HG03378 (cell line): ENCODE measurements at regions not wholly inside any gene's neighbourhood (a gene's known extent, or its start where the extent isn't known, plus 50 kb on each side); places are given as distances from the start of the nearest gene placed in this dataset.

Experiments used
- ATAC-seq: cut with Tn5 transposase; IDR thresholded peaks from one replicate; pipeline ENCODE4 v1.9.1; 2021; ENCODE audit warnings: mild to moderate bottlenecking, moderate library complexity; ENCODE audit not compliant: unreplicated experiment

- ATAC-seq = no peak
These were observed 122.5 kb upstream of the ETS2 start for GRCh38 chr21:38683222-38683621.

GRCh38 chr21:38688068-38688467, 117.7 kb upstream of the ETS2 start:
- ATAC-seq = no peak

- ATAC-seq = no peak
These were observed 114.1 kb upstream of the ETS2 start for GRCh38 chr21:38691631-38692030.

DNA sequence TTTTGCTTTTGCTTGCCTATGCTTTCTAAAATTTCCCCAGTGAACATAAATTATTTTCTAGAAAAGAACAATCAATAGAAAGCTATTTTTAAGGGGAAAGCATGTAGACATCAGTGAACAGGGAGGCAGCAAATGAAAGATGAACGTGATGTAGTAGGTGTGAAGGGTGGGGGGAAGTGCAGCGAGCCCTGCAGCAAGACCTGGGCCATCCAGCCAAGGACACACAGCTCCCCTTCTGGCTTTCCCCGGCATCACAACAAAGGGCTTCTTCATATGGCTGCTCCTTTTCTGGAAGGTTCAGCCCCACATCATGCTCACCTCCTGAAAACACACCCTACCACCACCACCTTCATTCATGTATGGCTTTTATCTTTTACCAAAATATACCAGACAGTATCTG, 109.2 kb upstream of the ETS2 start:
- no peak for ATAC-seq

- no peak for ATAC-seq
These were observed 106.7 kb upstream of the ETS2 start for GRCh38 chr21:38699048-38699447.

GRCh38 chr21:38702196-38702595, 103.5 kb upstream of the ETS2 start:
- no peak for ATAC-seq

- ATAC-seq = no peak
These were observed 95.9 kb upstream of the ETS2 start for GRCh38 chr21:38709876-38710275.

DNA sequence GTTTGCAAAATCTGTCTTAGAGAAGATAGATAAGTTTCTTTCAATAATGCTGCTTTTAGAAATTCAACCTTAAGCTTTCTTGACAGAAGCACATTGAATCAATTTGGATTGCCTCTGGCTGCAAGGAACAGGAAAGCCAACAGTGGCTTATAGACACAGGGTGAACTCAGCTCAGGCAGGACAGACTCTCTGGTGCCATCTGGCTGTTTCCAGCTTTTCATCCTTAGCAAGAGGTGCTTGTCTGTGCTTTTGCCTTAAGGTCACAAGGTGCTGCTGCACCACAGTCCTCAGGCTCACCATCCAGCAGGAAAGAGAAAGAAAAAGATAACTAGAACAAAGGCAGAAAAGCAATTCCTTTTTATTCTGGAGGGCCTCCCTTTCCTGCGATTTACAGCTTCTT, 93.7 kb upstream of the ETS2 start:
- no peak for ATAC-seq

DNA sequence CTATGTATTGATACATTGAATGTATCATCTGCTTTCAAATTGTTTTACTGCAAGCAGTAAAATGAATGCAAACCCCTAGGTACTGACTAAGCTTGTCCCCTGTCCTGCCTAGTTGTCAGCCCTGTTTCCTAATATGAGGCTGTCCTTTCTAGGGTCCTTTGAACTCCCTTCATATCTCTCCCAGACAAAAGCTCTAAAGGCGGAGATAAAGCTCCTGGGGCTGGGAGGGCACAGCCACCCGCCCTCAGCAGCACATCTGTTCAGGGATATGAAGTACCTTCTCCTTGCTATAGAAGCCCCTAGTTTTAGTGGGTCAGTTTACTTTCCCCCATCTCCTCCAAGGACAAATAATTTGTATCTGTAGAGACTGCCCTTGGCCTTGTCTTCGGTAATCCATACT, 93.1 kb upstream of the ETS2 start:
- no peak for ATAC-seq

DNA sequence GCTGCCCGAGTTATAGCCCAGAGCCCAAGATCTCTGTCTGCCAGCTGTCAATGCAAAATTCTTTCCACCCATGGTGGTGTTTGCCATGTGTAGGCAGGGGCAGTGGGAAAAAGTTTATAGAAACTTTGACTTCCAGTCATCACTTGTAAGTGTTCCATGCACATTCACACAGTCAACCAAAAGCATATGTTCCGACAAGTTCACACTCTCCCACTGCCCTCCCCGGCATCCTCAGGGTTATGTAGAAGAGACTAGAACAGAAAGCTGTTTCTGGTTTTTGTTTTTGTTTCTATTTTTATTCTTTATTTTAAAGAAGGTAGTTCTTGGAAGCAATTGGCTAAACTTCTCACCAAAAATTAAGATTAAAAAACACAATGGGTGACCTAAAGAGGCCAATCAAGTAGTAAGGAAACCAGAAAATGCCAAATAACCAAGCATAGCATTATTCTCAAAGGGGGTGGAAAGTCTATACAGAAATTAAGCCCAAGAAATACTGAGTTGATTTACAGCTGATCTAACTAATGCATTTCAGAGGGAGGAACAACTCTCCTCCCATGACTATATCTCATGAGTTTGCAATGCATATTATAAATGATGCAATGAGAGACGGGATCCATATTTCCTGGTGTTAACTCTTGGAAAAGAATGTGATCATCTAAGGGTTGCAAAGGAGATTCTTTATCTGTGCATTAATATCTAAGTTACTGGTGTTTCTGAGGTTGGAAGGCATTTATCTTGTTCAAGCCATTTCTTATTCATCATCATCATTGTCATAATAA, 91.5 kb upstream of the ETS2 start:
- no peak for ATAC-seq

DNA sequence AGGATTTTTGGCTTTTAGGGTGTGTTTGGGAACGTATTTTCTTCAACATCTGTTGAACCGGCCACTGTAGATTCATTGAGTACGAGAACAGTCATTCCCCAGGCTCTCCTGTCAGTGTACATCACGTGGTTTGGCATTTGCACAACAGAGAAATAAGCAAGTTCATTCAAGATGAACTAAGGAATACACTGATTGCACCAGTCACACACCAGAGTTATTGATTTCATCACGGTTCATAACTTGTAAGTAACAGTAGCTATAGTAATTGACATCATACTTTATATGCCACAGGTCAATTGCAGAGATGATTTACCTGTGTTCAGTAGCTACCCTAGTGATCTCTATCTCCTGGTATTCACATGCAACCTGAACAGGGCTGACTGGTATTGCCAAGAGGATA, 90.7 kb upstream of the ETS2 start:
- ATAC-seq = no peak

DNA sequence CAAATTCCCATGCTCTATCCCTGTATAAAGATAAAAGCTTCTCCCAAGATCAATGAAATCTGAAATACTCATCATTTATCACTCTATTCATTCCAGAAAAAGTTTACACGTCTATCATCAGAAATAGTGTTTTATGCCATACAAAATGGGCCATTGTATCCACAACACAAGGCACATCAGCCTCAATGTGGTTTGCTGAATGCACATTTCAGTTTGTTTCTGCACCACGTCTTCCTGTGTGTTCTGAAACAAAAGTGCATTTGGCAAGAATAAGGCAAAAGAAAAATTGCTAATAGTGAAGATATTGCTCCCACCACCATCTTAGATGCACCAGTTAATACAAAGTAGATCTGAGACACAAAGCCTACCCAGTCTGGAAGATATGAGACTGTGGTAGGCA, 89.6 kb upstream of the ETS2 start:
- no peak for ATAC-seq

DNA sequence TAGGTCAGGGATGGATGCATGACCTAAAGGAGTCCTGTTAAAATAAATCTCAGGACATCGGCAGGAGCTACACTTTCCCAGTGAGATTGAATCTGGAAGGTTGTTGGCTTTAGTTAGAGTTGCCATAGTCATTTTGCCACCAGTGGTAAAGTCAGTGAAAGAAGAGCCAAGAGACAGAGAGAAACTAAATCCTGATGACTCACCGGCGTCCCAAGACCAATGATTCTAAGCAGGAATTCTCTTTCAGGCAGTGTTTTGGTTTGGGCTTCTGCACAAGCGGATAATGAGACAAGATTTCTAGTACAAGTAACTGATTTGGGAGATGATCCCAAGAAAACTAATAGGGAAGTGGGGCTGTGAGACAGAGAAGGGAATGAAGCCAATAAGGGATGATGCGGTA, 88.8 kb upstream of the ETS2 start:
- ATAC-seq = no peak

DNA sequence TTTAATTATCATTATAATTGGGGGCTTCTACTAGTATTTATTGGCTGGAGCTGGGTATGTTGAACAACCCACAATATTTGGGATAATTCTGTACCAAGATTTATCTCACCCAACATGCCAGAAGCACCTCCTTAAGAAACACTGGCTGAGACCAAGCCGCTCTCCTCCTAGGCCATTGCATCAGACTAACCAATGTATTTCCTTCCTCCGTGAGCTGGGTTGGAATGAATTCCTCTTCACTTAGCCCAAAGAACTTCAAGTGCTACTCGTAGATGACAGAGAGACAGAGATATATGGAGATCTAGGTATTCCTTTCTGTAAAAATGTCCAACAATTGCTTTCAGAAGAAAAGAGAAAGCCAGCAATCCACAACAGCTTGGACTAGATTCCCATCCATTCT, 87.2 kb upstream of the ETS2 start:
- ATAC-seq = no peak

- ATAC-seq = no peak
These were observed 85.7 kb upstream of the ETS2 start for GRCh38 chr21:38720074-38720473.

GRCh38 chr21:38721055-38721454, 84.7 kb upstream of the ETS2 start:
- ATAC-seq = no peak

DNA sequence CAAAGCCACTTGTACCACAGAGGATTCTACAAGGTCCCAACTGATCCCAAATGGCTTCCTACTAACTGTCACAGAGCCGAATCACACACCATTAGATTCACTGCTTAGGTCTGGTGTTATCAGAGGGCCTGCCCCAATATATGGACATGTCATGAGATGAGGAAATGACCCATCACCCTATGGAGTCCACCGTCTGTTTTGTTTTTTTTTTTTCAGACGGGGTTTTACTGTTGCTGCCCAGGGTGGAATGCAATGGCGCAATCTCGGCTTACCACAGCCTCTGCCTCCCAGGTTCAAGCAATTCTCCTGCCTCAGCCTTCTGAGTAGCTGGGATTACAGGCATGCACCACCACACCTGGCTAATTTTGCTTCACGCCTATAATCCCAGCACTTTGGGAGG, 83.8 kb upstream of the ETS2 start:
- no peak for ATAC-seq

DNA sequence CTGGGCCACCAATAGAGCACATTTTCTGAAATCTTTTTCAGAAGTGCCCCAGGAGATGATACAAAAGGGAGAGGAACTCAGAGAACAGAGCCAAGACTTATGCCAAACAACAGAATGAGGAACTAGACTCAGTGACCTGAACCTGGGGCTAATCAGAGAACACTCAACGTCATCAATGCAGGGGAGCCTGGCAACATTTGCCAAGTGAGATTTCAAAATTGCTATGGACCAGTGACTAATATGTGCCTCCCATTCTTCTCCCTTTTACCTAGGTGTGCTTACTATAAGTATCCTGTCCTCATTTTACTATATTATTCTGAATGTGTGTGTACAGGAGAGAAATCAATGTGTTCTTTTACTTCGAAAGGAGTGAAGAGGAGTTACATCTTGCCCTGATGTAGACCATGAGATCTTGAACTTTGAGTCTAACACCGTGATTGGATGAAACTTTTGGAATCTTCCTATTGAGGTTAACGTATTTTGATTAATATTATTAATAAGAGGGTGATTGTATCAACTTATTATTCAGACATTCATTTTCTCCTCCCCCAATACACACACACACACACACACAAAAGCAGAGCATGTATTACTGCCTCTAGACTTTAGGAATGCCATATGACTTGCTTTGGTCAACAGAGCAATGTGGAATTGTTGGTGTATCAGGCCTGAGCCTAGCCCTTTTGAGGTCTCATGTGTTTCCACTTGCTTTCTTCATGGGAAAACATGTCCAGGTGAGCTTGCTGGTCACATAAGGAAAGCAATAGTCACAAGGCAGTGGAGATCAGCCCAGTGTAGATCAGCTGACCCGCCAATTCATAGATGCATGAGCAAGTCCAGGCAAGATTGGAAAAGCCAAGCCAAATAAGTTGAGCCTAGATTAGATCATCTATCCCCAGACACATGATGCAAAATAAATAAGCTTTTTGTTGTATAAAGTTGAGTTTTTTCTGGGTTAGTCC, 80.3 kb upstream of the ETS2 start:
- ATAC-seq = no peak

DNA sequence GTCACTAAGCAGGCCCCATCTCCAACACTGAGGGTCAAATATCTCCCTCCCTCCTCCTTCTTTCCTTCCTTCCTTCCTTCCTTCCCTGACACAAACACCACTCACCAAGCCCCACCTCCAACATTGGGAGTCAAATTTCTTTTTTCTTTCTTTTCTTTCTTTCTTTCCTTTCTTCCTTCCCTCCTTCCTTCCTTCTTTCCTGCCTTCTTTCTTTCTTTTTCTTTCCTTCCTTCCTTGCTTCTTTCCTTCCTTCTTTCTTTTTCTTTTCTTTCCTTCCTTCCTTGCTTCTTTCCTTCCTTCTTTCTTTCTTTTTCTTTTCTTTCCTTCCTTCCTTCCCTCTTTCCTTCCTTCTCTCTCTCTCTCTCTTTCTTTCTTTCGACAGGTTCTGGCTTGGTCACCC, 79.2 kb upstream of the ETS2 start:
- ATAC-seq = no peak

DNA sequence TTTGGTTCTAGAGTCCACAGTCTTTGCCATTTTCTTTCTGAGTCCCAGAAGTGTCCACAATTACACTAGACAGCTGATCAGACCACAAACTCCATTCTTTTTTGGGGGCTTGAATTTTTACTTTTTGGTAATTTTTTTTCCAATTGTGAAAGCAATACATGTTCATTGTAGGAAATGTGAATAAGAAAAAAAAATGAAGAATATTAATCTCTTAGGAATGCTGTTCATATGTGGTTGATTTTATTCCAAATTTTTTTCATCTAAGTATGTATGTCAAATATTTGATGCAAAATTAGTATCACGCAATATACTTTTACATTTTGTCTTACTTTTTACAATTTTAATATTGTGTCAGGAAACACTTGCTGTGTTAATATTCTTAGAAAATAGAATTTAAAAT, 76.4 kb upstream of the ETS2 start:
- ATAC-seq = no peak

DNA sequence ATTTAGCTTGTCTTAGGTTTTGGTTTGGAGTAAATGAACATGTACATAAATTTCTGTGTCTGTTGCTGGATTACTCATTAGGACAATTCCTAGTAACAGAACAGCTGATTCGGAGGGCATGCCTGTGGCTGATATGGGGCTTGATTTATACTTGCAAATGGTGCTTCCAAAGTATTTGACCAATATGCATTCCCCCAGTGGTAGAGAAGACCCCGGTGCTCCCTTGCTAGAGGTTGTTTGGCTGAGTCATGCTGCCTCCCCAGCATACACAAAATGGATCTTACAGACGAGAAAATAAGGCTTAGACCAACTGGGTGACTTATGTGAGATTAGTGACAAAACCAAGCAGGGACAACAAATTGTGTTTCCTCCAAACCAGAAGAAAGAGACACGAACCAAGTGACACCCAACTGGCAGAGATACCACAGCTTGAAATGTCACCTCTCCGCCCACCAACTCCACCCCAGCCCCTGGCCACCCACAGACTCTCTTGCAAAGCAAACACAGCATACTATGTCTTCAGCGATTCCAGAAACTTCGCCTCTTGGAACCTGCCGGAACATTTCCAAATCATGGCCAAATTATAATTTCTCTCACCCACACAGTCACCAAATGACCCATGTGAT, 75.9 kb upstream of the ETS2 start:
- ATAC-seq = no peak
